ENCODE measurements at regions not wholly inside any gene's neighbourhood (a gene's known extent, or its start where the extent isn't known, plus 50 kb on each side); places are given as distances from the start of the nearest gene placed in this dataset.

DNA sequence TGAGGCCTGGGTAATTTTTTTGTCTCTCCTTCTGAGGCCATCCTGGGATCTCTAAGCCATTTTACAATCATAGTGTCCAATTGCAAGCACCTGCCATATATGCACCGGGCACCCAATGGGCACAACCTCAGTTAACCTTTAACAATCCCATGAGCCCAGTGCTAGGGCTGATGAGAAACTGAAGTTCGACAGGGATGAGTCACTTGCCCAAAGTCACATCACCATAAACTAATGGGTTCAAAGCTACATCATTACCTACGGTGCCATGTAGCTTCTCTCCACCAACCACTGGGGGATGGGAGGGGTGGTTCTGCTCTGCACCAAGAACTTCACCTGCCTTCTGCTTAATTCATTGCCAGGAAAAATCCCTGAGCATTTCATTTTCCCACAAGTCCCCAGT is 95.8 kb upstream of the ZNF716 start:
- H3K4me3 Mint-ChIP-seq: no peak overlapping the region
- TF ChIP-seq, protein P1, sequence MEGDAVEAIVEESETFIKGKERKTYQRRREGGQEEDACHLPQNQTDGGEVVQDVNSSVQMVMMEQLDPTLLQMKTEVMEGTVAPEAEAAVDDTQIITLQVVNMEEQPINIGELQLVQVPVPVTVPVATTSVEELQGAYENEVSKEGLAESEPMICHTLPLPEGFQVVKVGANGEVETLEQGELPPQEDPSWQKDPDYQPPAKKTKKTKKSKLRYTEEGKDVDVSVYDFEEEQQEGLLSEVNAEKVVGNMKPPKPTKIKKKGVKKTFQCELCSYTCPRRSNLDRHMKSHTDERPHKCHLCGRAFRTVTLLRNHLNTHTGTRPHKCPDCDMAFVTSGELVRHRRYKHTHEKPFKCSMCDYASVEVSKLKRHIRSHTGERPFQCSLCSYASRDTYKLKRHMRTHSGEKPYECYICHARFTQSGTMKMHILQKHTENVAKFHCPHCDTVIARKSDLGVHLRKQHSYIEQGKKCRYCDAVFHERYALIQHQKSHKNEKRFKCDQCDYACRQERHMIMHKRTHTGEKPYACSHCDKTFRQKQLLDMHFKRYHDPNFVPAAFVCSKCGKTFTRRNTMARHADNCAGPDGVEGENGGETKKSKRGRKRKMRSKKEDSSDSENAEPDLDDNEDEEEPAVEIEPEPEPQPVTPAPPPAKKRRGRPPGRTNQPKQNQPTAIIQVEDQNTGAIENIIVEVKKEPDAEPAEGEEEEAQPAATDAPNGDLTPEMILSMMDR (IDR thresholded peaks at IDR 0.05; ENCODE audit: unreplicated experiment in 3 of 3): no peak
- peaks cover 69% of the 10 kb centered on the region for H3K9me3 Mint-ChIP-seq
- no peak overlapping the region for H3K27ac Mint-ChIP-seq
- H3K27me3 Mint-ChIP-seq (ENCODE audit: low read depth): no peaks in the 10 kb centered on the region
- H3K36me3 Mint-ChIP-seq (ENCODE audit: low read depth): peaks cover 8% of the 10 kb centered on the region
- H3K4me1 Mint-ChIP-seq: no peaks in the 10 kb centered on the region

DNA sequence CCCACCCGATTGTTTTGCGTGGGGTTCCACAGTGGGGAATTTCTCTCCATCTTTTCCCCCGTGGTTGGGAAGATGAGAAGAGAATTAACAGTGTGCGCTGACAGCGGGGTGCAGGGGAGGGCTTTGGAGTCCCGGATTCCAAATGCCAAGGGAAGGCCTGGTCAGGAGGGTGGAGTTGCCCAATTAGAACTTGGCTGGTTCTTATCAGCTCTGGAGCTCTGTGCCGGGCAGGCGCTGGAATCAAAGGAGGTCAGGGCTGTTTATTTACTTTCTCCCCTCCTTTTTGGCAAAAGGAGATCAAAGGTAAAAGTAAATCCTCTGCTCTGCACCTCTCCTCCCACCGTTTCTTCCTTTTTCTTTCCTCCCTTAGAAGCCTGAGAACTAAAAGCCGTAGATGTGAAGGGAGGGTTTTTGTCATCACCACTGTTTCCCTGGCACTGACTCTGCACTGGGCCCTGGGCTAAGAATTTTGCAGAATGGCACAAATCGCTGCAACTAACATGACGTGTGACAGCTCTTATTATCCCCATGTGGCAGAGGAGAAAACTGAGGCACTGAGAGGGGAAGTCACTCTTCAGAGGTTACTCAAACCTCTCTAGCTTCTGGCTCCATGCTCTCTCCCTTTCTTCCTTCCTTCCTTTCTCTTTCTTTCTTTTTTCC is 95.2 kb upstream of the ZNF716 start:
- Mint-ChIP-seq H3K4me1 (no peaks in the 10 kb centered on the region), H3K9me3 (peaks cover 68% of the 10 kb centered on the region), H3K27ac (no peak overlapping the region), H3K36me3 (ENCODE audit: low read depth) (peaks cover 12% of the 10 kb centered on the region), H3K27me3 (ENCODE audit: low read depth) (no peaks in the 10 kb centered on the region), H3K4me3 (no peak overlapping the region)
- TF ChIP-seq, protein P1 (IDR thresholded peaks at IDR 0.05; ENCODE audit: unreplicated experiment in 3 of 3): no peak

DNA sequence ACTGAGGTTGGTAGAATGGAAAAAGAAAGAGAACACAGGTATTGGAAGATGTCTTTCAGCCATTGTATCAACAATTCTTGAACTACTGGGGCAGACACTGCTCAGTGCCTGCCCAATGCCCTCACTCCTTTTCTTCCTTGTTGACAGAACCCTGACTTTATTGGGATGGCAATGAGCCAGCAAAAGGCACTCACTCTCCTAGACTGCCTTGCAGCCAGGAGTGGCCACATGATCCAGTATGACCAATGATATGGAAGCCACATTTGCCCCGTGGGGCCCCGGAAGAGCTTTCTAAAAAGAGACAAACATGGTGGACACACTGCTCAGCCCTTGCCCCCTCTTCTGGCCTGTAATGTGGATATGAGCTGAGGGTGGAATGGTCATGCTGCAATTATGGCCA is 88.6 kb upstream of the ZNF716 start:
- peaks cover 3% of the 10 kb centered on the region for H3K27me3 Mint-ChIP-seq (ENCODE audit: low read depth)
- H3K9me3 Mint-ChIP-seq: peaks cover 68% of the 10 kb centered on the region
- no peaks in the 10 kb centered on the region for H3K4me1 Mint-ChIP-seq
- peaks cover 22% of the 10 kb centered on the region for H3K36me3 Mint-ChIP-seq (ENCODE audit: low read depth)
- no peak overlapping the region for H3K4me3 Mint-ChIP-seq
- TF ChIP-seq, protein P1 (IDR thresholded peaks at IDR 0.05; ENCODE audit: unreplicated experiment in 3 of 3): no peak
- H3K27ac Mint-ChIP-seq: no peak overlapping the region

DNA sequence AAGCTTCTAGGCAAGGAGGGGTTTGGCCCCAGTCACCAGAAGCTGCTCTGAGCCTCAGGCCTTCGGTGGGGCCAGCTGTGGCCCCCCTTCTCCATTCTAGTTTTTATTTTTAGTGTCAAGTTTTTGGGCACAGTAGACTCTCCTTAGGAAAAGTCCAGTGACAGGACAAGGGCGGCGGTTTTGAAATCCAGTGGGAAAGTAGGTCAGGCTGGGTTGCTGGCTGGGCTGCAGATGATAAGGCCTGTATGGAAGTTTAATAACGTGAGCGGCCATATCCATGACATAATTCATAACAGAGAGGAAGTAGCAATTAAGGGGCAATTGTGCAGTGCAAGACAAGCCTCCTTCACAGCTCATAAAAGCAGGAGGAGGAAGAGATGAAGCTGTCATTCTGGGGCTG is 87.1 kb upstream of the ZNF716 start:
- Mint-ChIP-seq H3K9me3 (peaks cover 71% of the 10 kb centered on the region), H3K4me3 (no peak overlapping the region), H3K36me3 (ENCODE audit: low read depth) (peaks cover 22% of the 10 kb centered on the region), H3K27ac (no peak overlapping the region), H3K27me3 (ENCODE audit: low read depth) (peaks cover 3% of the 10 kb centered on the region), H3K4me1 (no peaks in the 10 kb centered on the region)
- TF ChIP-seq, protein P1 (IDR thresholded peaks at IDR 0.05; ENCODE audit: unreplicated experiment in 3 of 3): no peak

DNA sequence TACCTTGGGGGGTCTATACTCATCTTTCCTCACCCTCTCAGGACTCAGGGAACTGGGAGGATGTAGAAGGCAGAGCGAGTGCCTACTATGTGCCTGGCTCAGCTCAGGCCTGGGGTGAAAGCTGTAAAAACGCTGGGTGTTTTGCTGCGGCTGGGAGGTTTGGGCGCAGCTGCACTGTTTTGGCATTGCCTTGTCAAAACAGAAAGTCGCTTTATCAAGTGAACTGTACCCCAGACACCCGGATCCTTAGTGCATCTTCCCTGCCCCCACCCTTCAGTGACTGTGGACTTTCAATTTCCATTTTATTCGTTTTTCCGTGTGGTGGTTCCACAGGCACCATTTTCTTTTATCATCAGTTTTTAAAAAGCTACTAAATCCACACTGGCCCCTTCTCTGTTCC is 86.7 kb upstream of the ZNF716 start:
- H3K9me3 Mint-ChIP-seq: peaks cover 71% of the 10 kb centered on the region
- H3K36me3 Mint-ChIP-seq (ENCODE audit: low read depth): peaks cover 22% of the 10 kb centered on the region
- peaks cover 3% of the 10 kb centered on the region for H3K27me3 Mint-ChIP-seq (ENCODE audit: low read depth)
- no peaks in the 10 kb centered on the region for H3K4me1 Mint-ChIP-seq
- no peak overlapping the region for H3K4me3 Mint-ChIP-seq
- TF ChIP-seq, protein P1 (IDR thresholded peaks at IDR 0.05; ENCODE audit: unreplicated experiment in 3 of 3): no peak
- H3K27ac Mint-ChIP-seq: no peak overlapping the region

All from nephron (organoid).